Left ventricle myocardium inferior (tissue), 1 donor: ENCODE measurements at regions not wholly inside any gene's neighbourhood (a gene's known extent, or its start where the extent isn't known, plus 50 kb on each side); places are given as distances from the start of the nearest gene placed in this dataset.
A peak's percentile ranks its signal among the peaks of the same experiment; 100 is the strongest.
"Not testable (repeated sequence)": the region's sequence is repeated elsewhere in the genome, so short reads cannot be mapped to it uniquely, and the experiment has no call there.

Experiments used
- DNase-seq: peaks from one replicate; pipeline ENCODE4 v3.0.0-alpha.2; 2020
- H3K27ac ChIP-seq: fragments of 200-600 bp; replicated peaks from 2 replicates; pipeline ENCODE4 v1.8.0; 2021
- H3K27me3 ChIP-seq: fragments of 200-600 bp; 2 replicates; pipeline ENCODE4 v1.8.0; 2021; ENCODE audit warnings: low read depth
- H3K36me3 ChIP-seq: fragments of 200-600 bp; 2 replicates; pipeline ENCODE4 v1.8.0; 2021
- H3K4me1 ChIP-seq: fragments of 200-600 bp; 2 replicates; pipeline ENCODE4 v1.8.0; 2021
- H3K4me3 ChIP-seq: fragments of 200-600 bp; 2 replicates; pipeline ENCODE4 v1.8.0; 2021; ENCODE audit warnings: mild to moderate bottlenecking, moderate library complexity
- H3K9me3 ChIP-seq: fragments of 200-600 bp; replicated peaks from 2 replicates; pipeline ENCODE4 v1.8.0; 2021
- intact Hi-C: fragments of 100-400 bp; cut with micrococcal nuclease; formaldehyde crosslinking; loops from one replicate; pipeline ENCODE4 v1.11.0; 2022
- TF ChIP-seq, protein P1 (sequence below): fragments of 200-600 bp; IDR thresholded peaks from 2 replicates; pipeline ENCODE4 v1.8.0; 2021; ENCODE audit warnings: antibody characterized with exemption, mild to moderate bottlenecking, borderline replicate concordance
- donor health status: DM: no; HTN: yes; CAD: no; lungs with severe emphysema.

DNA sequence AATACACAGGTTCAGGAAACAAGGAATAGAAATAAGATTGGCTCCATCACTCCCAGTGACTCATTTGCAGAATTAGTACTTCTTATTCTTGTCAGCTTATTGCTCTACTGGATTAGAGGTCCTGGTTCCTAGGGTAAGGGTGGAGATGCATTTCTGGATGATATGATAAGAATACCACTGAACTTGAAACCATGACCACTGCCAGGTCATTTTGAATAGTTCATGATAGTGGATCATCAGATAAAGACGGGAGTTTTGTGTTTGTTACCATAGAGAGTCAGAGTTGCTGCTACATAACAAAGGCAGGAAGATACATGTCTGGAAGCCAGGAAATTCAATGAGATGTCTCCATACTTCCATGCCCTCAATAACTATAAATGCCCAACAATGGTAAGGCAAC, 109.2 kb upstream of the FAT1 start:
- intact Hi-C loops = no loop called here
- TF ChIP-seq, protein P1, sequence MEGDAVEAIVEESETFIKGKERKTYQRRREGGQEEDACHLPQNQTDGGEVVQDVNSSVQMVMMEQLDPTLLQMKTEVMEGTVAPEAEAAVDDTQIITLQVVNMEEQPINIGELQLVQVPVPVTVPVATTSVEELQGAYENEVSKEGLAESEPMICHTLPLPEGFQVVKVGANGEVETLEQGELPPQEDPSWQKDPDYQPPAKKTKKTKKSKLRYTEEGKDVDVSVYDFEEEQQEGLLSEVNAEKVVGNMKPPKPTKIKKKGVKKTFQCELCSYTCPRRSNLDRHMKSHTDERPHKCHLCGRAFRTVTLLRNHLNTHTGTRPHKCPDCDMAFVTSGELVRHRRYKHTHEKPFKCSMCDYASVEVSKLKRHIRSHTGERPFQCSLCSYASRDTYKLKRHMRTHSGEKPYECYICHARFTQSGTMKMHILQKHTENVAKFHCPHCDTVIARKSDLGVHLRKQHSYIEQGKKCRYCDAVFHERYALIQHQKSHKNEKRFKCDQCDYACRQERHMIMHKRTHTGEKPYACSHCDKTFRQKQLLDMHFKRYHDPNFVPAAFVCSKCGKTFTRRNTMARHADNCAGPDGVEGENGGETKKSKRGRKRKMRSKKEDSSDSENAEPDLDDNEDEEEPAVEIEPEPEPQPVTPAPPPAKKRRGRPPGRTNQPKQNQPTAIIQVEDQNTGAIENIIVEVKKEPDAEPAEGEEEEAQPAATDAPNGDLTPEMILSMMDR = no peak
- H3K4me1 ChIP-seq = no peaks in the 10 kb centered on the region
- no peak overlapping the region for H3K4me3 ChIP-seq
- no peak for DNase-seq
- H3K27me3 ChIP-seq = no peaks in the 10 kb centered on the region
- no peak overlapping the region for H3K27ac ChIP-seq
- peaks cover 6% of the 10 kb centered on the region for H3K9me3 ChIP-seq
- H3K36me3 ChIP-seq = no peaks in the 10 kb centered on the region

DNA sequence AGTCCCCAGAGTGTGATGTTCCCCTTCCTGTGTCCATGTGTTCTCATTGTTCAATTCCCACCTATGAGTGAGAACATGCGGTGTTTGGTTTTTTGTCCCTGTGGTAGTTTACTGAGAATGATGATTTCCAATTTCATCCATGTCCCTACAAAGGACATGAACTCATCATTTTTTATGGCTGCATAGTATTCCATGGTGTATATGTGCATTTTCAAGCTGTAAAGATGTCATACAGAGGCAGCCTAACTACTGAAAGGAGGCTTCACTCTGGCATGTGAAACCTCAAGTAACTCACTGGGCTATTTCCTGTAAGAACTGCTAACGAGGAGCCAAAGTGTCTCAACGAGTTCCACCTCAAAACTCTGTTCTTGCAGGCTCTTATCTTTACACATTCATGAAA, 113.8 kb upstream of the FAT1 start:
- intact Hi-C loops, H3K4me1 ChIP-seq, DNase-seq, H3K27ac ChIP-seq, H3K9me3 ChIP-seq, H3K27me3 ChIP-seq, H3K4me3 ChIP-seq, H3K36me3 ChIP-seq: not testable (repeated sequence)

DNA sequence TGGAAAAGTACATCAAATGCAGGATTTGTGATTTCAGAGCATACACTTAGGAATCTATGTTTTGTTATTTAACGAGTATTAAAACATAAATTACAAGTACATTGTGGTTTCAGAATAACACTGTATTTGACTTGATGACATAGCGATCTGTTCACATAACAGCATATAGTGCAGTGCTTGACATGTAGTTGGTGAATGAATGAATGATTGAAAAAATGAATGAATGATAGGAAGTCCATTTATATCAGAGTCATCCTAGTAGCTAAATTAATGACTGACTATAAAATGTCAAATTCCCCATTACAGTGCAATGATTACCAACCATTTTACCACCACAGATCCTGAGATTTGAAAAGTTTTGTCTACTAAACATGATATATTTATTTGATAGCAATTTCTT, 114.6 kb upstream of the FAT1 start:
- H3K4me1 ChIP-seq = no peaks in the 10 kb centered on the region
- H3K4me3 ChIP-seq = no peak overlapping the region
- no peaks in the 10 kb centered on the region for H3K36me3 ChIP-seq
- DNase-seq = no peak
- TF ChIP-seq, protein P1 = no peak
- H3K27me3 ChIP-seq = no peaks in the 10 kb centered on the region
- intact Hi-C loops = no loop called here
- H3K27ac ChIP-seq = no peak overlapping the region
- no peaks in the 10 kb centered on the region for H3K9me3 ChIP-seq

DNA sequence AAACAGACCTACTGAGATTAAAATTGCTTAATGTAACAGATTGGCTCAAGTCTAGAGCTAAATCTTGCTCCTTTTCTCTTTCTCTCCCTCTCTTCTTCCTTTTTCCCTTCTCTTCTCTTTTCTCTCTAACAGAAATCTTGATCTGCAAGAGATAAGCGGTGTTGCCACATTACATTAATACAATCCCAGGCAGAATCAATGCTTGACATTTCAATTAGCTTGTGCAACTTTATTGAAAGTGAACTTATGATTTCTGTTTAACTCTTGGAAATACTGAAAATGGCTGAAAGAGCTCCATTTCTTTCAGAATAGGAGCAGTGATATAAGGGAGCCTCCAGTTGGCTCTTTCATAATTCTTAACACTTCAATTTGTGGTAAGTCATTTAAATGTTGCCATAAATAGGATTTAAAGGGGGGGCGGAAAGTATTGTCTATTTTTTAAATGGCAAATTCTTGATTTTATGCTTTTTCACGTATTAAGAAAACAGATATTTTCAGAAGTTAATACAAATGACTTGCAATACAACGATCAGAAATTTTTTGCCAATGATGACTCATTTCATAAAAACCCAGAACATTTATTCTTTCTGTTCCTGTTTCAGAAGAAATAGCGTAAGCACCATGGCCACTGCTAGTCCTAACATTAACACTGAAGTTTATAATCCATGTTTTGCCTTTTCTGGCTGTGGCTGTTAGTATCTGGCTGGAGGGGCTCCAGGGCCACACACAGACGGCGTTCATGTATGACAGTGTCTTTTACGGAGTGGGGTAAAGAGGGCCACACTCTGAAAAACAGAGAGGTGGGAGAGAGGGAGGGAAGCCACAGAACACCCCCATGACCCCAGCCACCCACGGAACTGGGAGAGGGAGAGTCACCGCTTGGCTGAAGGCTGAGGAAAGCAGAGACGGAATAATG, 115.7 kb upstream of the FAT1 start:
- peaks cover 6% of the 10 kb centered on the region for H3K4me1 ChIP-seq
- TF ChIP-seq, protein P1 = no peak
- H3K4me3 ChIP-seq = no peak overlapping the region
- H3K36me3 ChIP-seq = no peaks in the 10 kb centered on the region
- no peaks in the 10 kb centered on the region for H3K27me3 ChIP-seq
- intact Hi-C loops = no loop called here
- H3K27ac ChIP-seq = peak overlapping the region; percentile 68
- no peaks in the 10 kb centered on the region for H3K9me3 ChIP-seq
- DNase-seq = no peak

DNA sequence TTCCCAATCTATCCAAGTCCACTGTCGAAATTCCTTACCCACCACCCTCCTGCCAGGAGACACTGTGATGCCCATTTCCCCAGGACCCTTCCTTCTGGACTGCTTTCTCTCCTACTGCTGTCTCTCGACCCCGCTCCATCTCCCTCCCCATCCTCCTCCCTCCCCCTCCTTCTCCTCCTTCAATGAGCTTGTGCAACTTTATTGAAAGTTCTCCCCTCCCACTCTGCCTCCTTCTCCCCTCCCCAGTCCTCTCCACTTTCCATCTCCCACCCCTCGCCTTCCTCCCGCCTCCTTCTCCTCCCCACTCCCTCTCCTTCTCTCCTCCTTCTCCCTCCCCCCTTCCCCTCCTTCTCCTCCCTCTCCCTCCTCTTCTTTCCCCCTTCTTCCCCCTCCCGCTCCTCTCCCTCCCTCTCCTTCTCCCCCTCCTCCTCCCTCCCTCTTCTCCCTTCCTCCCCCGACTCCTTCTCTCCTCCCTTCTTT, 116.6 kb upstream of the FAT1 start:
- peak overlapping the region; percentile 68 for H3K27ac ChIP-seq
- H3K9me3 ChIP-seq = no peaks in the 10 kb centered on the region
- TF ChIP-seq, protein P1 = no peak
- peaks cover 15% of the 10 kb centered on the region for H3K4me1 ChIP-seq
- intact Hi-C loops = no loop called here
- no peaks in the 10 kb centered on the region for H3K27me3 ChIP-seq
- no peaks in the 10 kb centered on the region for H3K36me3 ChIP-seq
- peak; percentile 25 for DNase-seq
- no peak overlapping the region for H3K4me3 ChIP-seq

DNA sequence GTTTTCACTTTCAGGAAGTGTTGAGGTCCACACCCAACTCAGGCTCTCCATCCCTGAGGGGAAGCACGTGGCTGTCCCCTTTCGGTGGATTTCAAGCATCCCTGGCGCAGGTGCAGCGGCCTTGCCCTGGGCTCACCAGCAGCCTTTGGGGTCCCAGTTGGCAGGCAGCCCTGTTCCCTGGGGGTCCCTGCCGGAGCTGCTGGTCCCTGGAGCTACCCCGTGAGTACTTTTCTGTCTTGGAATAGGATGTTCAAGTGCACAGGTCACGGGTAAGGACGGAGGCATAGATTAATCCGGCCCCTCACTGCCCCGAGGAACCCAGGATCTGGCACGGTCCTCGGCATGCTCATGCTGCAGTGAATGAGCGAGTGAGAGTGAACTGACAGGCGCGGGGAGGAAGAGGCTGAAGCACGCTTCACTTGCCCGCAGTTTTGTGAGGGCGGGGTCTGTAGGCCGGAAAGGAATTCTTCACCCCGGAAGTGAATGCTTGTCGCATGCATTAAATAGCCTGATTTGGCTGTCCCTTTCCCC, 117.2 kb upstream of the FAT1 start:
- DNase-seq = no peak

More for the DNA sequence above, 117.2 kb upstream of the FAT1 start:
- H3K4me1 ChIP-seq = peaks cover 18% of the 10 kb centered on the region
- no peaks in the 10 kb centered on the region for H3K9me3 ChIP-seq
- intact Hi-C loops = no loop called here
- H3K27ac ChIP-seq = no peak overlapping the region
- peak overlapping the region; percentile 36 for H3K4me3 ChIP-seq
- TF ChIP-seq, protein P1 = no peak
- H3K36me3 ChIP-seq = no peaks in the 10 kb centered on the region
- H3K27me3 ChIP-seq = no peaks in the 10 kb centered on the region
